ENCODE measurements at regions not wholly inside any gene's neighbourhood (a gene's known extent, or its start where the extent isn't known, plus 50 kb on each side); places are given as distances from the start of the nearest gene placed in this dataset.

DNA sequence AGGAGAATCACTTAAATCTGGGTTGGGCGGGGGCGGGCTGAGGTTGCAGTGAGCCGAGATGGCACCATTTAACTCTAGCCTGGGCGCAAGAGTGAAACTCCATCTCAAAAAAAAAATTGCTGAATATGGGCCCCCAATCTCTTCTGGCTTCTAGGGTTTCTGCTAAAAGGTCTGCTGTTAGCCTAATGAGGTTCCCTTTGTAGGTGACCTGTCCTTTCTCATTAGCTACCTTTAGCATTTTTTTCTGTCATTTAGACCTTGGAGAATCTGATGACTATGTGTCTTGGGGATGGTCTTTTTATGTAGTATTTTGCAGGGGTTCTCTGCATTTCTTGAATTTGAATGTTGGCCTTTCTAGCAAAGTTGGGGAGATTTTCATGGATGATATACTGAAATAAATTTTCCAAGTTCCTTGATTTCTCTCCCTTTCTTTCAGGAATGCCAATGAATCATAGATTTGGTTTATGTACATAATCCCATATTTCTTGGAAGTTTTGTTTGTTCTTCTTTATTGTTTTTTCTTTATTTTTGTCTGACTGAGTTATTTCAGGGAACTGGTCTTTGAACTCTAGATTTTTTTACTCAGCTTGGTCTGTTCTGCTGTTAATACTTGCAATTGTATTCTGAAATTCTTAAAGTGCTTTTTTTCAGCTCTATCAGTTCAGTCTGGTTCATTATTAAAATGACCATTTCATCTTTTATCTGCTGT lies 181.5 kb downstream of the TTC6 start:
- no peak for TF ChIP-seq CTCF (IDR thresholded peaks at IDR 0.05; ENCODE audit: extremely low read depth in 1 of 2, insufficient read depth in 1 of 2, low read depth in 1 of 2, low read length in 2 of 2)
- TF ChIP-seq GATA2 (IDR thresholded peaks at IDR 0.05; ENCODE audit: insufficient read depth, insufficient read length, low read depth, low read length), result no peak
- no peak for TF ChIP-seq MYC (IDR thresholded peaks at IDR 0.05; ENCODE audit: low read depth, low read length)
- no peak for TF ChIP-seq POLR2A (IDR thresholded peaks at IDR 0.05; ENCODE audit: low read depth, low read length)
- no peak for TF ChIP-seq MAX (IDR thresholded peaks at IDR 0.05; ENCODE audit: insufficient read depth, insufficient read length)
- no peak for TF ChIP-seq EZH2 (IDR thresholded peaks at IDR 0.05; ENCODE audit: borderline replicate concordance, low read depth, low read length, severe bottlenecking)
- no peak for TF ChIP-seq POLR2AphosphoS5 (IDR thresholded peaks at IDR 0.05; ENCODE audit: insufficient read depth, low read depth, low read length)
- no peak for TF ChIP-seq JUN (IDR thresholded peaks at IDR 0.05; ENCODE audit: borderline replicate concordance, insufficient read depth, insufficient read length, low read depth)
- TF ChIP-seq FOS (IDR thresholded peaks at IDR 0.05; ENCODE audit: borderline replicate concordance, insufficient read depth, low read length), result no peak
